Astrocyte (in vitro differentiated cells and primary cell): ENCODE measurements at regions not wholly inside any gene's neighbourhood (a gene's known extent, or its start where the extent isn't known, plus 50 kb on each side); places are given as distances from the start of the nearest gene placed in this dataset.

Experiments
- CTCF ChIP-seq: IDR thresholded peaks from 2 replicates; pipeline ENCODE4 v1.5.1; 2011; ENCODE audit warnings: low read depth, mild to moderate bottlenecking, inconsistent platforms, low read length, moderate library complexity; ENCODE audit not compliant: insufficient read depth
- EZH2 ChIP-seq: IDR thresholded peaks from 2 replicates; pipeline ENCODE4 v1.6.1; 2012; ENCODE audit warnings: mild to moderate bottlenecking, low read length, inconsistent platforms; ENCODE audit not compliant: insufficient read depth

- TF ChIP-seq CTCF (no peak), EZH2 (no peak)
Observed at GRCh38 chr4:111494471-111494870, 650.8 kb upstream of the FAM241A start.
